H1 (cell line): ENCODE measurements at regions not wholly inside any gene's neighbourhood (a gene's known extent, or its start where the extent isn't known, plus 50 kb on each side); places are given as distances from the start of the nearest gene placed in this dataset.

ENCODE experiments used
- ASH2L ChIP-seq: fragments of 200-600, 300-600 bp; sonication (generic); IDR thresholded peaks from one replicate; pipeline ENCODE4 v1.7.1; 2017; ENCODE audit warnings: low read length
- RXRA ChIP-seq: IDR thresholded peaks from 2 replicates; pipeline ENCODE4 v1.6.1; 2011; ENCODE audit warnings: low read depth, mild to moderate bottlenecking, low read length, moderate library complexity; ENCODE audit not compliant: insufficient read depth
- SP1 ChIP-seq: IDR thresholded peaks from 2 replicates; pipeline ENCODE4 v1.6.1; 2011; ENCODE audit warnings: low read depth, low read length
- ZNF274 ChIP-seq: IDR thresholded peaks from 2 replicates; pipeline ENCODE4 v1.7.0; 2012; ENCODE audit warnings: low read length, borderline replicate concordance; ENCODE audit errors: extremely low read depth

DNA sequence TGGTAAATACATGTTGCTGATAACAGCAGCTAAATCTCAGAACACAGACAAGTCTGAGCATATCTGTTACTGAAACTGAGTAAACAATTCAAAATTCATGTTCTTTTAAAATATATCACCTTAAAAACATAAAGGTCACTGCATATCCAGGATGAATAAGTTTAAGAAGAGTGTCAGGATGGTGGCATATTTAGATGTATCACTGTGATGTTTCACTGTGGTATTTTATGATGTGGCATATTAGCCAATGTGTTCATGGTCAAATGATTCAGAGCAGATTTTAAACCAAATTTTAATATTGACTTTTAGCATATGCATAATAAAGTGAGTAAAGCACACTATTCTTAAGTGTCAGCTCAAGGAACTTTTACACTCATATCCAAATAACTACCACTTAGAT, 346.4 kb upstream of the DPPA4 start (continued):
- TF ChIP-seq SP1 (no peak), ZNF274 (no peak), RXRA (no peak), ASH2L (no peak)
